ENCODE measurements at regions not wholly inside any gene's neighbourhood (a gene's known extent, or its start where the extent isn't known, plus 50 kb on each side); places are given as distances from the start of the nearest gene placed in this dataset.

- TF ChIP-seq, protein P1, sequence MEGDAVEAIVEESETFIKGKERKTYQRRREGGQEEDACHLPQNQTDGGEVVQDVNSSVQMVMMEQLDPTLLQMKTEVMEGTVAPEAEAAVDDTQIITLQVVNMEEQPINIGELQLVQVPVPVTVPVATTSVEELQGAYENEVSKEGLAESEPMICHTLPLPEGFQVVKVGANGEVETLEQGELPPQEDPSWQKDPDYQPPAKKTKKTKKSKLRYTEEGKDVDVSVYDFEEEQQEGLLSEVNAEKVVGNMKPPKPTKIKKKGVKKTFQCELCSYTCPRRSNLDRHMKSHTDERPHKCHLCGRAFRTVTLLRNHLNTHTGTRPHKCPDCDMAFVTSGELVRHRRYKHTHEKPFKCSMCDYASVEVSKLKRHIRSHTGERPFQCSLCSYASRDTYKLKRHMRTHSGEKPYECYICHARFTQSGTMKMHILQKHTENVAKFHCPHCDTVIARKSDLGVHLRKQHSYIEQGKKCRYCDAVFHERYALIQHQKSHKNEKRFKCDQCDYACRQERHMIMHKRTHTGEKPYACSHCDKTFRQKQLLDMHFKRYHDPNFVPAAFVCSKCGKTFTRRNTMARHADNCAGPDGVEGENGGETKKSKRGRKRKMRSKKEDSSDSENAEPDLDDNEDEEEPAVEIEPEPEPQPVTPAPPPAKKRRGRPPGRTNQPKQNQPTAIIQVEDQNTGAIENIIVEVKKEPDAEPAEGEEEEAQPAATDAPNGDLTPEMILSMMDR (IDR thresholded peaks at IDR 0.05 in 2 of 3, conservative IDR thresholded peaks at IDR 0.05 in 1 of 3; ENCODE audit: borderline replicate concordance in 1 of 3, insufficient read depth in 1 of 3, low read depth in 2 of 3, low read length in 2 of 3) = no peak
- TF ChIP-seq SIN3A (IDR thresholded peaks at IDR 0.05; ENCODE audit: low read depth) (no peak), POLR2A (IDR thresholded peaks at IDR 0.05; ENCODE audit: borderline replicate concordance, extremely low read depth, insufficient read depth, insufficient read length) (no peak), EZH2 (IDR thresholded peaks at IDR 0.05) (no peak), EZH2phosphoT487 (IDR thresholded peaks at IDR 0.05; ENCODE audit: borderline replicate concordance) (no peak), CEBPB (IDR thresholded peaks at IDR 0.05; ENCODE audit: low read depth) (no peak), SRF (IDR thresholded peaks at IDR 0.05; ENCODE audit: low read depth) (no peak), POLR2AphosphoS5 (IDR thresholded peaks at IDR 0.05; ENCODE audit: low read depth, low read length) (no peak), ZNF274 (IDR thresholded peaks at IDR 0.05; ENCODE audit: low read depth, low read length) (no peak)
These were observed 60.4 kb downstream of the EVX1 start for GRCh38 chr7:27303026-27303425.
